Right lobe of liver (tissue), 4 donors: ENCODE measurements at regions not wholly inside any gene's neighbourhood (a gene's known extent, or its start where the extent isn't known, plus 50 kb on each side); places are given as distances from the start of the nearest gene placed in this dataset.

Experiments used
- CTCF ChIP-seq, 4 donors: fragments of 200-600 bp in 3 of 4; fragments of 450-650 bp in 1 of 4; IDR thresholded peaks; one replicate each; pipeline versions ENCODE4 v1.5.1 to v1.8.0; 2016 to 2022; ENCODE audit warnings: antibody characterized with exemption in 4 of 4, mild to moderate bottlenecking in 2 of 4
- POLR2A ChIP-seq: fragments of 450-650 bp; IDR thresholded peaks from one replicate; pipeline ENCODE4 v1.6.1; 2017; ENCODE audit warnings: antibody characterized with exemption, mild to moderate bottlenecking
- donor health status: DM: no; HTN: no; CAD: no.
- donor health status: DM: no; HTN: no; CAD: no.
- donor health status: DM: no; HTN: yes; CAD: no.

- TF ChIP-seq CTCF (IDR thresholded peaks at IDR 0.05) = no peak
- TF ChIP-seq POLR2A = no peak
Measured at GRCh38 chr15:87767516-87767915, 489.0 kb downstream of the NTRK3 start.
